ENCODE measurements at regions not wholly inside any gene's neighbourhood (a gene's known extent, or its start where the extent isn't known, plus 50 kb on each side); places are given as distances from the start of the nearest gene placed in this dataset.

GRCh38 chr10:78900715-78901430 lies 167.9 kb upstream of the ZMIZ1 start:
- no peaks in the 10 kb centered on the region for H3K4me1 ChIP-seq (ENCODE audit: insufficient read depth)
- H3K36me3 ChIP-seq (ENCODE audit: insufficient read depth), result no peaks in the 10 kb centered on the region
- H3K4me3 ChIP-seq (ENCODE audit: low read depth, low read length), result no peak overlapping the region
- H3K27ac ChIP-seq (ENCODE audit: low read depth), result no peak overlapping the region
- 90% methylated on average over 5 of the region's 5 CpGs for WGBS
- DNase-seq (ENCODE audit: extremely low spot score), result no peak

GRCh38 chr10:78901694-78902093 lies 167.1 kb upstream of the ZMIZ1 start:
- 98% methylated on average over 1 of the region's 1 CpG for WGBS
- H3K4me1 ChIP-seq (ENCODE audit: insufficient read depth), result no peaks in the 10 kb centered on the region
- H3K4me3 ChIP-seq (ENCODE audit: low read depth, low read length), result no peak overlapping the region
- no peak for DNase-seq (ENCODE audit: extremely low spot score)
- no peak overlapping the region for H3K27ac ChIP-seq (ENCODE audit: low read depth)
- no peaks in the 10 kb centered on the region for H3K36me3 ChIP-seq (ENCODE audit: insufficient read depth)

- no peaks in the 10 kb centered on the region for H3K36me3 ChIP-seq (ENCODE audit: insufficient read depth)
- 94% methylated on average over 3 of the region's 3 CpGs for WGBS
- no peak overlapping the region for H3K4me3 ChIP-seq (ENCODE audit: low read depth, low read length)
- H3K4me1 ChIP-seq (ENCODE audit: insufficient read depth), result no peaks in the 10 kb centered on the region
- DNase-seq (ENCODE audit: extremely low spot score), result no peak
- no peak overlapping the region for H3K27ac ChIP-seq (ENCODE audit: low read depth)
Measured at GRCh38 chr10:78902815-78903214, 166.0 kb upstream of the ZMIZ1 start.

GRCh38 chr10:78903341-78903940 lies 165.3 kb upstream of the ZMIZ1 start:
- H3K4me3 ChIP-seq (ENCODE audit: low read depth, low read length), result no peak overlapping the region
- WGBS, result 73% methylated on average over 4 of the region's 4 CpGs
- H3K27ac ChIP-seq (ENCODE audit: low read depth), result no peak overlapping the region
- H3K4me1 ChIP-seq (ENCODE audit: insufficient read depth), result no peaks in the 10 kb centered on the region
- H3K36me3 ChIP-seq (ENCODE audit: insufficient read depth), result no peaks in the 10 kb centered on the region
- DNase-seq (ENCODE audit: extremely low spot score), result no peak

GRCh38 chr10:78904196-78904595 lies 164.6 kb upstream of the ZMIZ1 start:
- WGBS, result 97% methylated on average over 5 of the region's 5 CpGs
- no peak overlapping the region for H3K4me3 ChIP-seq (ENCODE audit: low read depth, low read length)
- DNase-seq (ENCODE audit: extremely low spot score), result no peak

GRCh38 chr10:78905015-78905956 lies 163.5 kb upstream of the ZMIZ1 start:
- 88% methylated on average over 12 of the region's 12 CpGs for WGBS
- H3K4me3 ChIP-seq (ENCODE audit: low read depth, low read length), result no peak overlapping the region
- no peaks in the 10 kb centered on the region for H3K36me3 ChIP-seq (ENCODE audit: insufficient read depth)
- no peaks in the 10 kb centered on the region for H3K4me1 ChIP-seq (ENCODE audit: insufficient read depth)
- H3K27ac ChIP-seq (ENCODE audit: low read depth), result no peak overlapping the region
- DNase-seq (ENCODE audit: extremely low spot score), result no peak

More at GRCh38 chr10:78904196-78904595, 164.6 kb upstream of the ZMIZ1 start:
- H3K4me1 ChIP-seq (ENCODE audit: insufficient read depth), result no peaks in the 10 kb centered on the region
- no peak overlapping the region for H3K27ac ChIP-seq (ENCODE audit: low read depth)
- no peaks in the 10 kb centered on the region for H3K36me3 ChIP-seq (ENCODE audit: insufficient read depth)

GRCh38 chr10:78905957-78906308 lies 162.8 kb upstream of the ZMIZ1 start:
- DNase-seq (ENCODE audit: extremely low spot score), result no peak
- Histone ChIP-seq H3K27ac (ENCODE audit: low read depth) (no peak overlapping the region), H3K4me1 (ENCODE audit: insufficient read depth) (no peaks in the 10 kb centered on the region), H3K4me3 (ENCODE audit: low read depth, low read length) (no peak overlapping the region), H3K36me3 (ENCODE audit: insufficient read depth) (no peaks in the 10 kb centered on the region)
- 86% methylated on average over 11 of the region's 11 CpGs for WGBS

- WGBS, result 85% methylated on average over 3 of the region's 3 CpGs
- Histone ChIP-seq H3K27ac (ENCODE audit: low read depth) (no peak overlapping the region), H3K36me3 (ENCODE audit: insufficient read depth) (no peaks in the 10 kb centered on the region), H3K4me3 (ENCODE audit: low read depth, low read length) (no peak overlapping the region), H3K4me1 (ENCODE audit: insufficient read depth) (no peaks in the 10 kb centered on the region)
- no peak for DNase-seq (ENCODE audit: extremely low spot score)
Measured at GRCh38 chr10:78906734-78907390, 161.9 kb upstream of the ZMIZ1 start.

- 94% methylated on average over 11 of the region's 11 CpGs for WGBS
- Histone ChIP-seq H3K4me3 (ENCODE audit: low read depth, low read length) (no peak overlapping the region), H3K36me3 (ENCODE audit: insufficient read depth) (no peaks in the 10 kb centered on the region), H3K4me1 (ENCODE audit: insufficient read depth) (no peaks in the 10 kb centered on the region), H3K27ac (ENCODE audit: low read depth) (no peak overlapping the region)
- DNase-seq (ENCODE audit: extremely low spot score), result no peak
Measured at GRCh38 chr10:78907551-78908211, 161.1 kb upstream of the ZMIZ1 start.

GRCh38 chr10:78909221-78909620 lies 159.5 kb upstream of the ZMIZ1 start:
- Histone ChIP-seq H3K27ac (ENCODE audit: low read depth) (no peak overlapping the region), H3K36me3 (ENCODE audit: insufficient read depth) (no peaks in the 10 kb centered on the region), H3K4me3 (ENCODE audit: low read depth, low read length) (no peak overlapping the region), H3K4me1 (ENCODE audit: insufficient read depth) (no peaks in the 10 kb centered on the region)
- 71% methylated on average over 6 of the region's 6 CpGs for WGBS
- no peak for DNase-seq (ENCODE audit: extremely low spot score)

- H3K27ac ChIP-seq (ENCODE audit: low read depth), result no peak overlapping the region
- H3K4me3 ChIP-seq (ENCODE audit: low read depth, low read length), result no peak overlapping the region
- DNase-seq (ENCODE audit: extremely low spot score), result no peak
- H3K4me1 ChIP-seq (ENCODE audit: insufficient read depth), result no peaks in the 10 kb centered on the region
- no peaks in the 10 kb centered on the region for H3K36me3 ChIP-seq (ENCODE audit: insufficient read depth)
- WGBS, result 97% methylated on average over 3 of the region's 3 CpGs
Measured at GRCh38 chr10:78910021-78910420, 158.7 kb upstream of the ZMIZ1 start.

- no peaks in the 10 kb centered on the region for H3K36me3 ChIP-seq (ENCODE audit: insufficient read depth)
- WGBS, result 94% methylated on average over 2 of the region's 2 CpGs
- H3K4me1 ChIP-seq (ENCODE audit: insufficient read depth), result no peaks in the 10 kb centered on the region
- no peak overlapping the region for H3K4me3 ChIP-seq (ENCODE audit: low read depth, low read length)
- no peak for DNase-seq (ENCODE audit: extremely low spot score)
- no peak overlapping the region for H3K27ac ChIP-seq (ENCODE audit: low read depth)
Measured at GRCh38 chr10:78910476-78910875, 158.3 kb upstream of the ZMIZ1 start.

- no peak for DNase-seq (ENCODE audit: extremely low spot score)
- Histone ChIP-seq H3K27ac (ENCODE audit: low read depth) (no peak overlapping the region), H3K4me1 (ENCODE audit: insufficient read depth) (no peaks in the 10 kb centered on the region), H3K36me3 (ENCODE audit: insufficient read depth) (no peaks in the 10 kb centered on the region), H3K4me3 (ENCODE audit: low read depth, low read length) (no peak overlapping the region)
- WGBS, result 97% methylated on average over 7 of the region's 7 CpGs
Measured at GRCh38 chr10:78910886-78911285, 157.9 kb upstream of the ZMIZ1 start.
